ENCODE measurements at regions not wholly inside any gene's neighbourhood (a gene's known extent, or its start where the extent isn't known, plus 50 kb on each side); places are given as distances from the start of the nearest gene placed in this dataset.
A peak's percentile ranks its signal among the peaks of the same experiment; 100 is the strongest.

DNA sequence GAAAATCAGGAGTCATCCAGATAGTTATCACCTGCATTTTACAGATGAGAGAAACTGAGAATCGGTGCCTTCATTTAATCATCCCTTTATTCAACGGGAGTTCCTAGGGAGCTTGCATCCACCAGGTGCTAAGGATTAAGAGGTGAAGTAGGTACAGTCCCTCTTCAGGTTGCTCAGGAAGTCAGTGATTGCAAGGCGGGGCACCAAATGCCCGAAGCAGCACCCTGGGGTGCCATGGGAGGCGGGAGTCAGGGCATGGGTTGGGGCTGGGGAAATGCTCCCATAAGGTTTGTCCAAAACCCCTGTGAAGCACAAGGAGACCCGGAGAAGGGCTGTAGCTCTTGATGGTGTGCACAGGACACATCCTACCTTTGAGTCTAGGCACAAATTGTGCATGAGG lies 98.8 kb upstream of the KLF4 start:
- no peak for TF ChIP-seq MYC (IDR thresholded peaks at IDR 0.05; ENCODE audit: low read depth, low read length)
- DNase-seq (ENCODE audit: low read depth), result no peak
- no peak overlapping the region for H3K4me3 ChIP-seq (ENCODE audit: low read depth, low read length)

DNA sequence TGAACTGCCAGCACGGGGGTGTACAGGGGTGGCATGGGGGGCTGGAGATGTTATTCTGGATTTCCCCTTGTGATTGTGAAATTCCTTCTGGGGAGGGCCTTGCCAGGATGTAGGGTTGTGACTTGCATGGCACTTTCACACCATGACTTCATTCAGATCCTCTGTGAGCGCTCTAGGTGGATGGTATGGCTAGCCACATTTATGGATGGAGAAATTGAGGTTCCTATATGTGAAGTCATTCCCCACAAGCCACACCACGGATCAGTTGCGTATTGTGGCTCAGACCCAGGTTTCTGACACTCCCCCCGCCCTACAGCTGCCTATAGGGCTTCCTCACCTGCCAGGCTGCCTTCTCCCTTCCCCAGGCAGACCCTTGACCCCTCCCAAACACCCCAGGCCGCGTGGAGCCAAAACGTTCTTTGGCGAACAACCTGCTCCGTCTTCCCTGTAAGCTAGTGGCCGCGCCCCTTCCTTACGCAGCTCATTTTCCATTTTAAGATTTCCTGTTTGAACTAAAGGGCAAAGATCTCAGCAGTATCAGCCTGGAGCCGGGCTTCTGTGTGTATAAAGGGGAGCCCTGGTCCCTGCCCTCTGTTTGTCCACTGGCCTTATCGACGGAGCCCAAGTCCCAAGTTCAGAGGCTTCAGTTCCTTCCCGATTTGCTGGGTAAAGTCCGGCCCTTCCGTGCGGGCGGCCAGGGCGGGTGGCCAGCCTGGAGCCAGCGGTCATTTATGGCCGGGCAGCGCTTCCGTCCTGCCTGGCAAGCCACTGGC lies 97.8 kb upstream of the KLF4 start:
- TF ChIP-seq MYC (IDR thresholded peaks at IDR 0.05; ENCODE audit: low read depth, low read length), result no peak
- TF ChIP-seq POLR2A (IDR thresholded peaks at IDR 0.05; ENCODE audit: extremely low read depth, insufficient read length), result no peak
- TF ChIP-seq, protein P1, sequence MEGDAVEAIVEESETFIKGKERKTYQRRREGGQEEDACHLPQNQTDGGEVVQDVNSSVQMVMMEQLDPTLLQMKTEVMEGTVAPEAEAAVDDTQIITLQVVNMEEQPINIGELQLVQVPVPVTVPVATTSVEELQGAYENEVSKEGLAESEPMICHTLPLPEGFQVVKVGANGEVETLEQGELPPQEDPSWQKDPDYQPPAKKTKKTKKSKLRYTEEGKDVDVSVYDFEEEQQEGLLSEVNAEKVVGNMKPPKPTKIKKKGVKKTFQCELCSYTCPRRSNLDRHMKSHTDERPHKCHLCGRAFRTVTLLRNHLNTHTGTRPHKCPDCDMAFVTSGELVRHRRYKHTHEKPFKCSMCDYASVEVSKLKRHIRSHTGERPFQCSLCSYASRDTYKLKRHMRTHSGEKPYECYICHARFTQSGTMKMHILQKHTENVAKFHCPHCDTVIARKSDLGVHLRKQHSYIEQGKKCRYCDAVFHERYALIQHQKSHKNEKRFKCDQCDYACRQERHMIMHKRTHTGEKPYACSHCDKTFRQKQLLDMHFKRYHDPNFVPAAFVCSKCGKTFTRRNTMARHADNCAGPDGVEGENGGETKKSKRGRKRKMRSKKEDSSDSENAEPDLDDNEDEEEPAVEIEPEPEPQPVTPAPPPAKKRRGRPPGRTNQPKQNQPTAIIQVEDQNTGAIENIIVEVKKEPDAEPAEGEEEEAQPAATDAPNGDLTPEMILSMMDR (IDR thresholded peaks at IDR 0.05; ENCODE audit: low read depth, low read length), result no peak
- TF ChIP-seq, protein P2, sequence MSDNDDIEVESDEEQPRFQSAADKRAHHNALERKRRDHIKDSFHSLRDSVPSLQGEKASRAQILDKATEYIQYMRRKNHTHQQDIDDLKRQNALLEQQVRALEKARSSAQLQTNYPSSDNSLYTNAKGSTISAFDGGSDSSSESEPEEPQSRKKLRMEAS (IDR thresholded peaks at IDR 0.05; ENCODE audit: low read depth, low read length), result no peak
- DNase-seq (ENCODE audit: low read depth), result peak; percentile 59
- H3K4me3 ChIP-seq (ENCODE audit: low read depth, low read length), result peak overlapping the region; percentile 21

DNA sequence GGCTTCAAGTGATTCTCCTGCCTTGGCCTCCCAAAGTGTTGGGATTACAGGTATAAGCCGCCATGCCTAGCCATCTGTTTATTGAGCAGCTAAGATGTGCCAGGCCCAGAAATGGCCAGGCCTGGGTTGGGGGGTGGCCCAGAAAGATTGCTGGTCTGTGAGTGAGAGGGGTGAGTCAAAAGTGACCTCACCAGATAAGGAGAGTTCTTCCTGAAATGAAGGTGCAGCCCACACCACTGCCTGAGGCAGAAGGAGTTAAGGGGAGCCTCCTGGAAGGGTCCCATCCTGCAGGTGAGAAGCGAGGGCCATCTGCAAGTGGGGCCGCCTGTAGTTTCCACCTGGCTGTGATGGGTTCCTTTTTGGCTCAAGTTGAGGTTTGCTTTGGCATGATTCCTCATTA lies 96.9 kb upstream of the KLF4 start:
- TF ChIP-seq, protein P2 (IDR thresholded peaks at IDR 0.05; ENCODE audit: low read depth, low read length), result no peak
- no peak for TF ChIP-seq MYC (IDR thresholded peaks at IDR 0.05; ENCODE audit: low read depth, low read length)
- TF ChIP-seq, protein P1 (IDR thresholded peaks at IDR 0.05; ENCODE audit: low read depth, low read length), result no peak
- no peak for TF ChIP-seq POLR2A (IDR thresholded peaks at IDR 0.05; ENCODE audit: extremely low read depth, insufficient read length)
- H3K4me3 ChIP-seq (ENCODE audit: low read depth, low read length), result no peak overlapping the region

DNA sequence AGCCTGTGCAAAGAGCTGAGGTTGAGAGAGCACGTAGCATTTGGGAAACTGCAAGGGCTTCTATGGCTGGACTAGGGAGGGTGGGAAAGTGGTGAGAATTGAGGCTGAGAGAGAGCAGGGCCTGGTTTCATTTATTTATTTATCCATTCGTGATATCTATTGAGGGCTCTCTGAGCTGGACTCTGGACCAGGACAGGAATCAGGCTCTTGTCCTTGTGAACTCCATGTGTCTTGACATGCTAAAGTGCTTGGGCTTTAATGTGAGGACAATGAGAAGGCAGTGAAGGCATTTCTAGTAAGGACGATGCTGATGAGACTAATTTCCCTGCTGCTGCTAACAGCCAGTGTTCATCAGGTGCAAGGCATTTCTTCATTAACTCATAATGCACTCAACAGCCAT lies 95.9 kb upstream of the KLF4 start:
- TF ChIP-seq, protein P1 (IDR thresholded peaks at IDR 0.05; ENCODE audit: low read depth, low read length), result no peak
- TF ChIP-seq MYC (IDR thresholded peaks at IDR 0.05; ENCODE audit: low read depth, low read length) (no peak), POLR2A (IDR thresholded peaks at IDR 0.05; ENCODE audit: extremely low read depth, insufficient read length) (no peak)
- TF ChIP-seq, protein P2 (IDR thresholded peaks at IDR 0.05; ENCODE audit: low read depth, low read length), result no peak
- no peak overlapping the region for H3K4me3 ChIP-seq (ENCODE audit: low read depth, low read length)
- no peak for DNase-seq (ENCODE audit: low read depth)

More for the DNA sequence above, 96.9 kb upstream of the KLF4 start:
- DNase-seq (ENCODE audit: low read depth), result no peak

DNA sequence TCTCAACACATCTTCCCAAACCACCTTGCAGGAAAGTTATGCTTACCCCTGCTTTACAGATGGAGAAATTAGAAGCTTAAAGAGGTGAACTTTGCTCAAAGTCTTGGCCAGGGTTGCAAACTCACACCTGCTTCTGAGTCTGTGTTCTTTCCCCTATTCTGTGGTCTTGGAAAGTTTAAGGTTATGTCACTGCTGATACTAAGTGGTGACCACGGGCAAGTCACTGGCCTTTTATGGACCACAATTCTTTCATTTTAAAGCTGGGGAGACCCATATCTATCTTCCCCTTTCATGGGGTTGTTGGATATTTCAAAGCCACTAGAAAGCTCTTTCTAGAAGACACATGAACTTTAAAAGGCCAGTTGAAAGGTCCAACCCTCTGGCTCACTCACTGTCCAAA lies 95.4 kb upstream of the KLF4 start:
- no peak overlapping the region for H3K4me3 ChIP-seq (ENCODE audit: low read depth, low read length)
- DNase-seq (ENCODE audit: low read depth), result no peak
- TF ChIP-seq POLR2A (IDR thresholded peaks at IDR 0.05; ENCODE audit: extremely low read depth, insufficient read length) (no peak), MYC (IDR thresholded peaks at IDR 0.05; ENCODE audit: low read depth, low read length) (no peak)
- TF ChIP-seq, protein P2 (IDR thresholded peaks at IDR 0.05; ENCODE audit: low read depth, low read length), result no peak
- TF ChIP-seq, protein P1 (IDR thresholded peaks at IDR 0.05; ENCODE audit: low read depth, low read length), result no peak

DNA sequence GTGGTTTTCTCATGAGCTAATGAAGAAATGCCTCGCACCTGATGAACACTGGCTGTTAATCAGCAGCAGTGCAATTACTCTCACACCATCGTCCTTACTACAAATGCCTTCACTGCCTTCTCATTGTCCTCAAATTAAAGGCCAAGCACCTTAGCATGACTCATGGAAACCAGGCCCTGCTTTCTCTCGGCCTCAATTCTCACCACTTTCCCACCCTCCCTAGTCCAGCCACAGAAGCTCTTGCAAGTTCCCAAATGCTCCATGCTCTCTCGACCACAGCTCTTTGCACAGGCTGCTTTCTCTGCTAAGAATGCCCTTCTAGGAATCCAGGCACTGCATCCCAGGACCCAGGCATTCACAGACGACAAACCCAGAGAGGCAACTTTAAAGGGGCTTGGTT lies 94.6 kb upstream of the KLF4 start:
- TF ChIP-seq POLR2A (IDR thresholded peaks at IDR 0.05; ENCODE audit: extremely low read depth, insufficient read length) (no peak), MYC (IDR thresholded peaks at IDR 0.05; ENCODE audit: low read depth, low read length) (no peak)
- TF ChIP-seq, protein P2 (IDR thresholded peaks at IDR 0.05; ENCODE audit: low read depth, low read length), result no peak
- TF ChIP-seq, protein P1 (IDR thresholded peaks at IDR 0.05; ENCODE audit: low read depth, low read length), result no peak
- H3K4me3 ChIP-seq (ENCODE audit: low read depth, low read length), result no peak overlapping the region
- DNase-seq (ENCODE audit: low read depth), result peak; percentile 54
